ENCODE measurements at regions not wholly inside any gene's neighbourhood (a gene's known extent, or its start where the extent isn't known, plus 50 kb on each side); places are given as distances from the start of the nearest gene placed in this dataset.

- Histone ChIP-seq H3K27me3 (ENCODE audit: insufficient read depth, low read length) (peaks cover 4% of the 10 kb centered on the region), H3K4me1 (ENCODE audit: insufficient read depth, low read length) (no peaks in the 10 kb centered on the region), H3K9me3 (ENCODE audit: low read length) (no peaks in the 10 kb centered on the region), H3K4me3 (ENCODE audit: low read length) (no peak overlapping the region), H2AFZ (ENCODE audit: low read depth, low read length) (no peak overlapping the region), H3K36me3 (ENCODE audit: insufficient read depth, low read length) (no peaks in the 10 kb centered on the region)
Measured at GRCh38 chrX:40360557-40360956, 220.2 kb upstream of the ATP6AP2 start.

- H3K4me1 ChIP-seq (ENCODE audit: insufficient read depth, low read length) = no peaks in the 10 kb centered on the region
- H3K27me3 ChIP-seq (ENCODE audit: insufficient read depth, low read length) = peaks cover 4% of the 10 kb centered on the region
- no peak overlapping the region for H2AFZ ChIP-seq (ENCODE audit: low read depth, low read length)
- no peaks in the 10 kb centered on the region for H3K9me3 ChIP-seq (ENCODE audit: low read length)
- H3K4me3 ChIP-seq (ENCODE audit: low read length) = no peak overlapping the region
- H3K36me3 ChIP-seq (ENCODE audit: insufficient read depth, low read length) = no peaks in the 10 kb centered on the region
Measured at GRCh38 chrX:40359593-40359992, 221.2 kb upstream of the ATP6AP2 start.

GRCh38 chrX:40358994-40359393 is 221.8 kb upstream of the ATP6AP2 start:
- Histone ChIP-seq H3K36me3 (ENCODE audit: insufficient read depth, low read length) (no peaks in the 10 kb centered on the region), H3K9me3 (ENCODE audit: low read length) (no peaks in the 10 kb centered on the region), H3K27me3 (ENCODE audit: insufficient read depth, low read length) (peaks cover 4% of the 10 kb centered on the region), H2AFZ (ENCODE audit: low read depth, low read length) (no peak overlapping the region), H3K4me3 (ENCODE audit: low read length) (no peak overlapping the region), H3K4me1 (ENCODE audit: insufficient read depth, low read length) (no peaks in the 10 kb centered on the region)

- peaks cover 2% of the 10 kb centered on the region for H3K27me3 ChIP-seq (ENCODE audit: insufficient read depth, low read length)
- no peak overlapping the region for H3K4me3 ChIP-seq (ENCODE audit: low read length)
- no peaks in the 10 kb centered on the region for H3K36me3 ChIP-seq (ENCODE audit: insufficient read depth, low read length)
- no peak overlapping the region for H2AFZ ChIP-seq (ENCODE audit: low read depth, low read length)
- H3K4me1 ChIP-seq (ENCODE audit: insufficient read depth, low read length) = no peaks in the 10 kb centered on the region
- H3K9me3 ChIP-seq (ENCODE audit: low read length) = peaks cover 2% of the 10 kb centered on the region
Measured at GRCh38 chrX:40349251-40349650, 231.5 kb upstream of the ATP6AP2 start.

GRCh38 chrX:40346379-40346778 is 234.4 kb upstream of the ATP6AP2 start:
- Histone ChIP-seq H3K4me3 (ENCODE audit: low read length) (no peak overlapping the region), H2AFZ (ENCODE audit: low read depth, low read length) (no peak overlapping the region), H3K4me1 (ENCODE audit: insufficient read depth, low read length) (no peaks in the 10 kb centered on the region), H3K27me3 (ENCODE audit: insufficient read depth, low read length) (peaks cover under 1% of the 10 kb centered on the region), H3K9me3 (ENCODE audit: low read length) (peaks cover 2% of the 10 kb centered on the region), H3K36me3 (ENCODE audit: insufficient read depth, low read length) (no peaks in the 10 kb centered on the region)

- H3K4me3 ChIP-seq (ENCODE audit: low read length) = no peak overlapping the region
- no peaks in the 10 kb centered on the region for H3K9me3 ChIP-seq (ENCODE audit: low read length)
- no peaks in the 10 kb centered on the region for H3K4me1 ChIP-seq (ENCODE audit: insufficient read depth, low read length)
- peaks cover 5% of the 10 kb centered on the region for H3K27me3 ChIP-seq (ENCODE audit: insufficient read depth, low read length)
- no peaks in the 10 kb centered on the region for H3K36me3 ChIP-seq (ENCODE audit: insufficient read depth, low read length)
- no peak overlapping the region for H2AFZ ChIP-seq (ENCODE audit: low read depth, low read length)
Measured at GRCh38 chrX:40343319-40343718, 237.5 kb upstream of the ATP6AP2 start.

- Histone ChIP-seq H3K4me3 (ENCODE audit: low read length) (no peak overlapping the region), H3K27me3 (ENCODE audit: insufficient read depth, low read length) (peaks cover 5% of the 10 kb centered on the region), H3K36me3 (ENCODE audit: insufficient read depth, low read length) (no peaks in the 10 kb centered on the region), H2AFZ (ENCODE audit: low read depth, low read length) (no peak overlapping the region), H3K4me1 (ENCODE audit: insufficient read depth, low read length) (no peaks in the 10 kb centered on the region), H3K9me3 (ENCODE audit: low read length) (no peaks in the 10 kb centered on the region)
Measured at GRCh38 chrX:40340116-40340515, 240.7 kb upstream of the ATP6AP2 start.

GRCh38 chrX:40333344-40333743 is 235.6 kb upstream of the BCOR start:
- Histone ChIP-seq H3K27me3 (ENCODE audit: insufficient read depth, low read length) (peaks cover 3% of the 10 kb centered on the region), H3K9me3 (ENCODE audit: low read length) (no peaks in the 10 kb centered on the region), H2AFZ (ENCODE audit: low read depth, low read length) (no peak overlapping the region), H3K4me1 (ENCODE audit: insufficient read depth, low read length) (no peaks in the 10 kb centered on the region), H3K36me3 (ENCODE audit: insufficient read depth, low read length) (no peaks in the 10 kb centered on the region), H3K4me3 (ENCODE audit: low read length) (no peak overlapping the region)

- Histone ChIP-seq H3K4me3 (ENCODE audit: low read length) (no peak overlapping the region), H3K27me3 (ENCODE audit: insufficient read depth, low read length) (peaks cover 3% of the 10 kb centered on the region), H3K4me1 (ENCODE audit: insufficient read depth, low read length) (no peaks in the 10 kb centered on the region), H3K9me3 (ENCODE audit: low read length) (no peaks in the 10 kb centered on the region), H3K36me3 (ENCODE audit: insufficient read depth, low read length) (no peaks in the 10 kb centered on the region), H2AFZ (ENCODE audit: low read depth, low read length) (no peak overlapping the region)
Measured at GRCh38 chrX:40331762-40332161, 234.0 kb upstream of the BCOR start.

GRCh38 chrX:40331353-40331752 is 233.6 kb upstream of the BCOR start:
- no peaks in the 10 kb centered on the region for H3K36me3 ChIP-seq (ENCODE audit: insufficient read depth, low read length)
- H3K4me1 ChIP-seq (ENCODE audit: insufficient read depth, low read length) = no peaks in the 10 kb centered on the region
- no peak overlapping the region for H3K4me3 ChIP-seq (ENCODE audit: low read length)
- H3K9me3 ChIP-seq (ENCODE audit: low read length) = no peaks in the 10 kb centered on the region
- H3K27me3 ChIP-seq (ENCODE audit: insufficient read depth, low read length) = peaks cover 3% of the 10 kb centered on the region
- H2AFZ ChIP-seq (ENCODE audit: low read depth, low read length) = no peak overlapping the region

- Histone ChIP-seq H2AFZ (ENCODE audit: low read depth, low read length) (no peak overlapping the region), H3K4me3 (ENCODE audit: low read length) (no peak overlapping the region), H3K36me3 (ENCODE audit: insufficient read depth, low read length) (no peaks in the 10 kb centered on the region), H3K4me1 (ENCODE audit: insufficient read depth, low read length) (no peaks in the 10 kb centered on the region), H3K9me3 (ENCODE audit: low read length) (no peaks in the 10 kb centered on the region), H3K27me3 (ENCODE audit: insufficient read depth, low read length) (peaks cover 3% of the 10 kb centered on the region)
Measured at GRCh38 chrX:40329616-40330015, 231.9 kb upstream of the BCOR start.

- peaks cover 3% of the 10 kb centered on the region for H3K27me3 ChIP-seq (ENCODE audit: insufficient read depth, low read length)
- no peaks in the 10 kb centered on the region for H3K9me3 ChIP-seq (ENCODE audit: low read length)
- no peaks in the 10 kb centered on the region for H3K4me1 ChIP-seq (ENCODE audit: insufficient read depth, low read length)
- no peak overlapping the region for H3K4me3 ChIP-seq (ENCODE audit: low read length)
- no peak overlapping the region for H2AFZ ChIP-seq (ENCODE audit: low read depth, low read length)
- no peaks in the 10 kb centered on the region for H3K36me3 ChIP-seq (ENCODE audit: insufficient read depth, low read length)
Measured at GRCh38 chrX:40327085-40327484, 229.3 kb upstream of the BCOR start.

- no peaks in the 10 kb centered on the region for H3K4me1 ChIP-seq (ENCODE audit: insufficient read depth, low read length)
- no peak overlapping the region for H3K4me3 ChIP-seq (ENCODE audit: low read length)
- peaks cover 3% of the 10 kb centered on the region for H3K27me3 ChIP-seq (ENCODE audit: insufficient read depth, low read length)
- H3K9me3 ChIP-seq (ENCODE audit: low read length) = no peaks in the 10 kb centered on the region
- H3K36me3 ChIP-seq (ENCODE audit: insufficient read depth, low read length) = no peaks in the 10 kb centered on the region
- no peak overlapping the region for H2AFZ ChIP-seq (ENCODE audit: low read depth, low read length)
Measured at GRCh38 chrX:40326186-40326965, 228.6 kb upstream of the BCOR start.

- peaks cover 3% of the 10 kb centered on the region for H3K27me3 ChIP-seq (ENCODE audit: insufficient read depth, low read length)
- H3K4me1 ChIP-seq (ENCODE audit: insufficient read depth, low read length) = no peaks in the 10 kb centered on the region
- no peaks in the 10 kb centered on the region for H3K9me3 ChIP-seq (ENCODE audit: low read length)
- no peak overlapping the region for H3K4me3 ChIP-seq (ENCODE audit: low read length)
- no peak overlapping the region for H2AFZ ChIP-seq (ENCODE audit: low read depth, low read length)
- H3K36me3 ChIP-seq (ENCODE audit: insufficient read depth, low read length) = no peaks in the 10 kb centered on the region
Measured at GRCh38 chrX:40325161-40325560, 227.4 kb upstream of the BCOR start.

Data from neuron (in vitro differentiated cells).